Heart left ventricle (tissue), 16 donors: ENCODE measurements at regions not wholly inside any gene's neighbourhood (a gene's known extent, or its start where the extent isn't known, plus 50 kb on each side); places are given as distances from the start of the nearest gene placed in this dataset.

Source experiments
- ATAC-seq, 4 donors: fragments of 200-7000 bp; cut with Tn5 transposase; one replicate each; pipeline ENCODE4 v1.9.1; 2020 to 2022; ENCODE audit warnings: moderate library complexity in 4 of 4, mild to moderate bottlenecking in 3 of 4, moderate number of reproducible peaks in 1 of 4
- DNase-seq, 5 donors: peaks; one replicate each; pipeline ENCODE4 v3.0.0-alpha.2; 2020
- H3K27ac ChIP-seq, 12 donors: fragments of 200-600 bp; sonication (generic) in 4 of 12; one replicate each; pipeline versions ENCODE4 v1.5.0 to v1.8.0; 2016 to 2022; ENCODE audit warnings: mild to moderate bottlenecking in 2 of 12
- H3K27me3 ChIP-seq, 9 donors: fragments of 200-600 bp; sonication (generic) in 2 of 9; one replicate each; pipeline versions ENCODE4 v1.5.1 to v1.8.0; 2016 to 2022; ENCODE audit warnings: mild to moderate bottlenecking in 3 of 9
- H3K36me3 ChIP-seq, 9 donors: fragments of 200-600 bp; sonication (generic) in 2 of 9; one replicate each; pipeline versions ENCODE4 v1.5.0 to v1.8.0; 2018 to 2022; ENCODE audit warnings: mild to moderate bottlenecking in 2 of 9
- H3K4me1 ChIP-seq, 12 donors: fragments of 200-600 bp; sonication (generic) in 4 of 12; one replicate each; pipeline versions ENCODE4 v1.5.0 to v1.8.0; 2016 to 2022; ENCODE audit warnings: mild to moderate bottlenecking in 3 of 12
- H3K4me3 ChIP-seq, 12 donors: fragments of 200-600 bp; sonication (generic) in 4 of 12; one replicate each; pipeline versions ENCODE4 v1.5.0 to v1.8.0; 2017 to 2022; ENCODE audit warnings: mild to moderate bottlenecking in 9 of 12, moderate library complexity in 4 of 12
- H3K9me3 ChIP-seq, 12 donors: fragments of 200-600 bp; sonication (generic) in 4 of 12; one replicate each; pipeline versions ENCODE4 v1.5.0 to v1.8.0; 2016 to 2022; ENCODE audit warnings: mild to moderate bottlenecking in 1 of 12
- POLR2A ChIP-seq, 2 donors: fragments of 450-650 bp; IDR thresholded peaks; one replicate each; pipeline ENCODE4 v1.6.1; 2017; ENCODE audit warnings: antibody characterized with exemption in 2 of 2, mild to moderate bottlenecking in 2 of 2, moderate library complexity in 2 of 2
- WGBS, 4 donors: extraction: QIAGEN DNeasy Blood & Tissue Kit in 2 of 4; methylation state at CpG; one replicate each; pipeline versions ENCODE4 v1.1.5 to v1.1.7; 2013 to 2018; 5-methylcytosine and 5-hydroxymethylcytosine counted together
- intact Hi-C, 10 donors: fragments of 100-400 bp; cut with DNase I; formaldehyde crosslinking; loops; one replicate each; pipeline versions ENCODE4 v1.11.1 to v1.14.2; 2022
- TF ChIP-seq, protein P1 (sequence below), 12 donors: fragments of 200-600 bp; sonication (generic) in 4 of 12; IDR thresholded peaks; one replicate each; pipeline versions ENCODE4 v1.5.0 to v1.8.0; 2018 to 2022; ENCODE audit warnings: antibody characterized with exemption in 12 of 12, mild to moderate bottlenecking in 5 of 12
- donor health status: ischemic (EF 13 %, LVEDD 7.1; RV severe dilation, severe dysfunction).
- donor health status: healthy with polysubstance abuse.
- donor health status: DM: no; HTN: yes; CAD: no.
- donor health status: DM: no; HTN: no; CAD: no.
- donor health status: ischemic (EF 25% LVEDD 6.9; RV normal size, moderate dysfunction).
- donor health status: ischemic (EF 25% LVEDD 5.7; RV mildly dilated, moderate dysfunction).
- donor health status: healthy.
- donor health status: DM: yes; HTN: yes; CAD: no.
- donor health status: ischemic (EF 35%, LVEDD 5.7; RV mildly dilated, moderate dysfunction).
- donor health status: nonischemic (EF 11% LVEDD 7.7; RV severe dilation, severe dysfunction).
- donor health status: DM: yes; HTN: yes; CAD: no.
- donor health status: PGD.
- donor health status: ischemic (EF 29% LVEDD 5.4; RV normal size, mild dysfunction).
- donor health status: nonischemic (EF 23%, LVEDD 6.1; RV moderate dilation, normal function).

DNA sequence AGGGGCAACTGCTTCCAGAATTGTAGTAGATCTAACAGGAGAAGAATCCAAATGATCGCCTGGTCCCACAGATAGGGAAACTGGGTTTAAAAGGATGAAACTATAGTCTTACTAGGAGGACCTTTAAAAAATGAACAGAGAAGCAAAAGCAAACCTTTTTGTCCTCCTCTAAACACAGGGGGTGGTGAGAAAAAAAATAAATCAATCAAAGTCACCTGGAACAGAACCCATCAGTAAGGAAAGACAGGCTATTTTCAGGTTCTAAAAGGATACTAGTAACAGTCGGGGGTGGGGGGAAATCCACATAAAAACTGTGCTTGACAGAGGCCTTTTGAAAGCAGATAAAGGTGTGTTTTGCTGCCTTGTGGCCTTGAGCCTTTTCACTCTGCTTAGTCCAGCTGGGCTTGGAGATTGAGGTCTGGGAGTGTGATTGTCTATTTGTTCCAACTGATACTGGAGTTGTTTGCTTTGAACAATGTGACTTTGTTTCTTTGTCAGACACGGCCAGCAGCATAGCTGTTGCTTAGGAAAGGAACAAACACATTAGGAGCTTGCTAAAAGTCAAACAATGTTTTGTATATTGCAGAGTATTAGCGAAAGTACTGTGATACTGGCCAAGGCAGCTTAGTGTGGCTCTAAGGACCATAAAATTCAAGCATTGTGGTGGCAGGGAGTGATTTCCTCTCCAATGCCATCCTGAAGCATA, 141.1 kb upstream of the IRF2BP2 start:
- no peak overlapping the region for H3K4me3 ChIP-seq
- peak overlapping the region in 8 of 12 donors; percentile 9 to 49 (median 36) for H3K27ac ChIP-seq

DNA sequence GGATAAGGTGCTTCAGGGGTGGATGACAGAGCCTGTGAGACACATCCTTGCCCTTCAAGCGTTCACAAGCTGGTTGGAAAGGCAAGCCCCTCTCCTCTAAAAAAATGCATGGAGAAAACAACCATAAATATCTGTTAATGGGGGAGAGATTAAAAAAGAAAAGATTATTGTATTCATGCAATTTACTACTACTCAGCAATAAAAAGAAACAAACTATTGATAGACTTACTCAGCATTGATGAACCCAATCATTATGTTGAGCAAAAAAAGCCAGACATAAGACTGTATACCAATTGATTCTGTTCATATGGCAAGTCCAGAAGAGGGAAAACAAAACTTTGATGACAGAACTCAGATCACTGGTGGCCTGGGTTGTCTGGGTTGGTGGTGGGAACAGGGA, 138.7 kb upstream of the IRF2BP2 start:
- Histone ChIP-seq H3K27ac (no peak overlapping the region), H3K27me3 (no peaks in the 10 kb centered on the region), H3K36me3 (no peaks in the 10 kb centered on the region), H3K4me3 (no peak overlapping the region), H3K9me3 (no peaks in the 10 kb centered on the region), H3K4me1 (peaks cover 0 to 29% (median 14%) of the 10 kb centered on the region in 12 donors)
- ATAC-seq = no peak
- intact Hi-C loops = no loop called here
- 88 to 100% (median 94%) methylated on average over 1 of the region's 1 CpG for WGBS, 4 donors
- TF ChIP-seq, protein P1, sequence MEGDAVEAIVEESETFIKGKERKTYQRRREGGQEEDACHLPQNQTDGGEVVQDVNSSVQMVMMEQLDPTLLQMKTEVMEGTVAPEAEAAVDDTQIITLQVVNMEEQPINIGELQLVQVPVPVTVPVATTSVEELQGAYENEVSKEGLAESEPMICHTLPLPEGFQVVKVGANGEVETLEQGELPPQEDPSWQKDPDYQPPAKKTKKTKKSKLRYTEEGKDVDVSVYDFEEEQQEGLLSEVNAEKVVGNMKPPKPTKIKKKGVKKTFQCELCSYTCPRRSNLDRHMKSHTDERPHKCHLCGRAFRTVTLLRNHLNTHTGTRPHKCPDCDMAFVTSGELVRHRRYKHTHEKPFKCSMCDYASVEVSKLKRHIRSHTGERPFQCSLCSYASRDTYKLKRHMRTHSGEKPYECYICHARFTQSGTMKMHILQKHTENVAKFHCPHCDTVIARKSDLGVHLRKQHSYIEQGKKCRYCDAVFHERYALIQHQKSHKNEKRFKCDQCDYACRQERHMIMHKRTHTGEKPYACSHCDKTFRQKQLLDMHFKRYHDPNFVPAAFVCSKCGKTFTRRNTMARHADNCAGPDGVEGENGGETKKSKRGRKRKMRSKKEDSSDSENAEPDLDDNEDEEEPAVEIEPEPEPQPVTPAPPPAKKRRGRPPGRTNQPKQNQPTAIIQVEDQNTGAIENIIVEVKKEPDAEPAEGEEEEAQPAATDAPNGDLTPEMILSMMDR (IDR thresholded peaks at IDR 0.05) = no peak
- TF ChIP-seq POLR2A (IDR thresholded peaks at IDR 0.05) = no peak
- DNase-seq = no peak

More for the DNA sequence above, 141.1 kb upstream of the IRF2BP2 start:
- 49 to 69% (median 60%) methylated on average over 4 of the region's 4 CpGs for WGBS, 4 donors
- Histone ChIP-seq H3K9me3 (no peaks in the 10 kb centered on the region), H3K27me3 (no peaks in the 10 kb centered on the region), H3K4me1 (peaks cover 0 to 27% (median 18%) of the 10 kb centered on the region in 12 donors), H3K36me3 (no peaks in the 10 kb centered on the region)
- DNase-seq = no peak
- intact Hi-C loops = loop anchor here in 1 of 10 donors (10.0 kb wide), 1 partner anchor 74 kb away; no protein-coding TSS in a partner anchor
- peak in 3 of 4 donors; percentile 16 to 71 (median 69) for ATAC-seq
- no peak for TF ChIP-seq POLR2A (IDR thresholded peaks at IDR 0.05)
- TF ChIP-seq, protein P1 (IDR thresholded peaks at IDR 0.05) = no peak

DNA sequence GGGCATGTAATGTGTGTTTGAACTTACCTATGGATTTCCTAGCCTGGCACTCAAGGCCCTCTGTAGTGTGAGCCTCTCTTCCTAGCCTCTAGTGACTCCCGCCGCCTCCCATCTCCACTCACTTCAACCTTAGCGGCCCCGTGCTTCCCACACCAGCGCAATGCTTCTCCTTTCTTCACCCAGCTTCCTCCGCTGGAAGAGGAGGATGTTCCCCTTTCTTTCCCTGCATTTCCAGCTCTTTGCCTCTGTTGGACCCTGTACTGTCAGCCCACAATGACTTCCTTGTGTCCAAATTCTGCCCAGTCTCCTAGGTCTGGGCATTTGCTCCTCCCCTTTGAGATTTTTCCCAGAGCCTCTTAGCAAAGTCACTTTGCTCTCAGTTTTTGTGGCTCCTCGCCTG, 138.1 kb upstream of the IRF2BP2 start:
- ATAC-seq = no peak
- intact Hi-C loops = no loop called here
- no peaks in the 10 kb centered on the region for H3K36me3 ChIP-seq
- H3K27ac ChIP-seq = no peak overlapping the region
- TF ChIP-seq POLR2A (IDR thresholded peaks at IDR 0.05) = no peak
- H3K4me3 ChIP-seq = no peak overlapping the region
- H3K9me3 ChIP-seq = no peaks in the 10 kb centered on the region
- WGBS, 4 donors = 90 to 93% (median 91%) methylated on average over 7 of the region's 7 CpGs
- H3K27me3 ChIP-seq = no peaks in the 10 kb centered on the region
- peaks cover 0 to 34% (median 17%) of the 10 kb centered on the region in 12 donors for H3K4me1 ChIP-seq
- DNase-seq = no peak

DNA sequence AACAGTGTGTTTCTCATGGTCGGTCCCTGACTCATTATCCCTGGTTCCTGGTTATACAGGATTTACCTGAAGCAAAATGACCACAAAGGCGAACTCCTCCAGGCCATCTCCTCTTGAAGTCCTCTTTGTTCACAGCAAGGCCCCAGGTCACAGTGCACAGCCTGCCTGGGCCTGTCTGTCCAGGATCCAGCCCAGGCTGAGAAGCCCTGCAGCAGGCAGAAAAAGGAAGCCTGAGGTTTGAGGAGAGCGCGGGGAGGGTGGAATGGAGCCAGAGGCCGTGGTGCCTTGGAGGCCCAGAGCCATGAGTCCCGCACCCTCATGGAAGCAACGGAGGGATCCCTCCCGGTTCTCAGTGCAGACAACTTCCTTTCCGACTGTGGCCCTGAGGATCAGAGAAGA, 136.8 kb upstream of the IRF2BP2 start:
- Histone ChIP-seq H3K36me3 (no peaks in the 10 kb centered on the region), H3K27me3 (no peaks in the 10 kb centered on the region), H3K27ac (no peak overlapping the region), H3K4me1 (peaks cover 0 to 38% (median 17%) of the 10 kb centered on the region in 12 donors), H3K4me3 (no peak overlapping the region), H3K9me3 (no peaks in the 10 kb centered on the region)
- no peak for ATAC-seq
- TF ChIP-seq, protein P1 (IDR thresholded peaks at IDR 0.05) = no peak
- 74 to 79% (median 76%) methylated on average over 9 of the region's 9 CpGs for WGBS, 4 donors
- DNase-seq = no peak
- intact Hi-C loops = no loop called here
